Glutamatergic neuron (in vitro differentiated cells): ENCODE measurements at regions not wholly inside any gene's neighbourhood (a gene's known extent, or its start where the extent isn't known, plus 50 kb on each side); places are given as distances from the start of the nearest gene placed in this dataset.
"Not testable (repeated sequence)": the region's sequence is repeated elsewhere in the genome, so short reads cannot be mapped to it uniquely, and the experiment has no call there.

Experiments used
- DNase-seq: peaks from one replicate; pipeline ENCODE4 v3.0.0; 2022
- H3K27ac Mint-ChIP-seq: one replicate; pipeline ENCODE4 v1.8.0; 2020; ENCODE audit warnings: mild to moderate bottlenecking, mixed read lengths, inconsistent platforms; ENCODE audit not compliant: unreplicated experiment
- H3K27me3 Mint-ChIP-seq: one replicate; pipeline ENCODE4 v1.8.0; 2020; ENCODE audit warnings: mild to moderate bottlenecking, moderate library complexity, mixed read lengths, inconsistent platforms; ENCODE audit not compliant: unreplicated experiment
- H3K36me3 Mint-ChIP-seq: one replicate; pipeline ENCODE4 v1.8.0; 2020; ENCODE audit warnings: mild to moderate bottlenecking, mixed read lengths, inconsistent platforms; ENCODE audit not compliant: unreplicated experiment
- H3K4me1 Mint-ChIP-seq: one replicate; pipeline ENCODE4 v1.8.0; 2020; ENCODE audit warnings: mild to moderate bottlenecking, low read depth, mixed read lengths, inconsistent platforms; ENCODE audit not compliant: unreplicated experiment
- H3K4me3 Mint-ChIP-seq: one replicate; pipeline ENCODE4 v1.8.0; 2020; ENCODE audit warnings: mild to moderate bottlenecking, mixed read lengths, inconsistent platforms; ENCODE audit not compliant: unreplicated experiment
- H3K9me3 Mint-ChIP-seq: one replicate; pipeline ENCODE4 v1.8.0; 2020; ENCODE audit warnings: mild to moderate bottlenecking, moderate library complexity, mixed read lengths, inconsistent platforms; ENCODE audit not compliant: unreplicated experiment
- TF ChIP-seq, protein P1 (sequence below): fragments of 200-600 bp; sonication (generic); IDR thresholded peaks from one replicate; pipeline ENCODE4 v1.5.0; 2021; ENCODE audit not compliant: partially characterized antibody, unreplicated experiment

- Mint-ChIP-seq H3K27me3 (no peaks in the 10 kb centered on the region), H3K36me3 (no peaks in the 10 kb centered on the region), H3K27ac (no peak overlapping the region), H3K4me1 (no peaks in the 10 kb centered on the region), H3K9me3 (no peaks in the 10 kb centered on the region), H3K4me3 (no peak overlapping the region)
- DNase-seq, result no peak
- TF ChIP-seq, protein P1, sequence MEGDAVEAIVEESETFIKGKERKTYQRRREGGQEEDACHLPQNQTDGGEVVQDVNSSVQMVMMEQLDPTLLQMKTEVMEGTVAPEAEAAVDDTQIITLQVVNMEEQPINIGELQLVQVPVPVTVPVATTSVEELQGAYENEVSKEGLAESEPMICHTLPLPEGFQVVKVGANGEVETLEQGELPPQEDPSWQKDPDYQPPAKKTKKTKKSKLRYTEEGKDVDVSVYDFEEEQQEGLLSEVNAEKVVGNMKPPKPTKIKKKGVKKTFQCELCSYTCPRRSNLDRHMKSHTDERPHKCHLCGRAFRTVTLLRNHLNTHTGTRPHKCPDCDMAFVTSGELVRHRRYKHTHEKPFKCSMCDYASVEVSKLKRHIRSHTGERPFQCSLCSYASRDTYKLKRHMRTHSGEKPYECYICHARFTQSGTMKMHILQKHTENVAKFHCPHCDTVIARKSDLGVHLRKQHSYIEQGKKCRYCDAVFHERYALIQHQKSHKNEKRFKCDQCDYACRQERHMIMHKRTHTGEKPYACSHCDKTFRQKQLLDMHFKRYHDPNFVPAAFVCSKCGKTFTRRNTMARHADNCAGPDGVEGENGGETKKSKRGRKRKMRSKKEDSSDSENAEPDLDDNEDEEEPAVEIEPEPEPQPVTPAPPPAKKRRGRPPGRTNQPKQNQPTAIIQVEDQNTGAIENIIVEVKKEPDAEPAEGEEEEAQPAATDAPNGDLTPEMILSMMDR, result no peak
Measured at GRCh38 chrX:39493168-39493567, 604.6 kb downstream of the BCOR start.

DNA sequence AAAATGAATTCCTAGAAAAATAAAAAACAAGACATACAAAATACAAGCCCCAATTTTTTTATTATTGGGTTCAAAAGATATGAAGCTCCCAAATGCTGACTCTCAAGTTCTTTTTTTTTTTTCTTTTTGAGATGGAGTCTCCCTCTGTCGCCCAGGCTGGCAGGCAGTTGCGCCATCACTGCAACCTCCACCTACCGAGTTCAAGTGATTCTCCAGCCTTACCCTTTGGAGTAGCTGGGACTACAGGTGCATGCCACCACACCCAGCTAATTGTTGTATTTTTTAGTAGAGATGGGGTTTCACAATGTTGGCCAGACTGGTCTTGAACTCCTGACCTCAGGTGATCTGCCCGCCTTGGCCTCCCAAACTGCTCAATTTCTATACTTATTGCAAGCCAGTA is 600.6 kb downstream of the BCOR start:
- not testable (repeated sequence) for H3K4me1 Mint-ChIP-seq, H3K36me3 Mint-ChIP-seq, H3K27ac Mint-ChIP-seq, DNase-seq, H3K9me3 Mint-ChIP-seq, H3K4me3 Mint-ChIP-seq, H3K27me3 Mint-ChIP-seq

DNA sequence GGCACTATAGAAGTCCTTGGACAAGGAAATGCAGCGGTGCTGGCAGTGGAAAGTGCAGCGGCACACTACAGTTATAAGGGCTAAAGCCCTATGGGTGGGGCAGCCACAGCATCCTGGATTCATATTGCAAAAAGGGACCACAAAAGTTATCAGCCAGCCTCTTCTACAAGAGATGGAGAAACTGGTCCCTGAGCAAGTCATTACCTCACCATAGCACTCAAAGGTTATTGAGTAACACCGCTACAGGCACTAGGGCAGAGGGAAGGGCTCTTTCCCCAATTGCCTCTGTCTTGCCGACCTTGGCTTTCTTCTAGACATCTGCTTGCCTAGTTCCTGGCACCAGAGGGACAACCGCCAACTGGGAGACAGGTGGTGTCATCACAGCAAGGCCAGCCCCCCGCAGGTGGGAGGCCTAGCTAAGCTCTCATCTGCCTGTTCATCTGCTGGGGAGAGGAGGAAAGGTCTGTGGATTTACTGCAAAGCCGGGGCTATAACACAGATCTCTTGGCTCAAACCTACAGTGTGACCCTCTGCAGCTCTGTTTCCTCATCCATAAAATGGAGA is 600.0 kb downstream of the BCOR start:
- TF ChIP-seq, protein P1, result no peak
- Mint-ChIP-seq H3K27me3 (peaks cover 3% of the 10 kb centered on the region), H3K9me3 (no peaks in the 10 kb centered on the region), H3K36me3 (no peaks in the 10 kb centered on the region), H3K4me3 (no peak overlapping the region), H3K27ac (no peak overlapping the region), H3K4me1 (no peaks in the 10 kb centered on the region)
- DNase-seq, result no peak

DNA sequence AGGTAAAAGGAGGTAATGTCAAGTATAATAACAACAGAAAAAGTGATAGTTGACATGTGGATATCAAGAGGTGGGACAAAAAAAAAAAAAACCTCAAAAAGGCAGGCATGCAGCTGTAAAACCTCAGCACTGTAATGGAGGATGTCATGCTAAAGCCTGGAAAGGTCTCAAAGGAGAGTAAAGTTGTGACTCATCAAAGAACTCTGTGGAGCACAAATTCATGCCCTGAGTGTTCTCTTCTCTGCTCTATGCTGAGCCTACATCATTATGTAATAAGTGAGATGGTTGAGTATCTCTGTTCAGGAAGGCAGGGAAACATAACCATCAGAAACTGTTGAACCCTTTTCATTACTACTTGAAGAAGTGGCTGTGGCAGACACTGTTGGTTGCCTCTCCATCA is 597.8 kb downstream of the BCOR start:
- Mint-ChIP-seq H3K9me3 (no peaks in the 10 kb centered on the region), H3K27me3 (peaks cover 3% of the 10 kb centered on the region), H3K4me1 (peaks cover 4% of the 10 kb centered on the region), H3K36me3 (no peaks in the 10 kb centered on the region), H3K27ac (no peak overlapping the region), H3K4me3 (no peak overlapping the region)
- TF ChIP-seq, protein P1, result no peak
- no peak for DNase-seq

DNA sequence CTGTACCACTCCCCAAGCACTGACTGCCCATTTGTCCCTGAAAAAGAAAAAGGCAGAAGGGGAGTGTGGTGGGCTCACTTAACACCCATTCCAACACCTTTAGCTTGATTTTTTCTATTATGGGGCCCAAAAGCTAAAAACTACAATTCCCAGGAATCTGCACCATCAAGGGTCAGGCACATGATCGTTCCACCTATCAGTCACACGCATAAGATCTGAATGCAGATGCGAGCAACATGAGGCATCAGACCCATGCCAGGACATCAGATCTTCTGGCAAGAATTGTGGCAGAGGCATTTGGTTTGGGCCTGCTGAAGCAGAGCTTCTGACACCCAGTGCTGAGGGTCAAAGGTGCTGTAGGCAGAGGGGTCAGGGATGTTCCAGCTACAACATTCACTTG is 595.9 kb downstream of the BCOR start:
- no peaks in the 10 kb centered on the region for H3K9me3 Mint-ChIP-seq
- H3K4me3 Mint-ChIP-seq, result no peak overlapping the region
- TF ChIP-seq, protein P1, result no peak
- H3K36me3 Mint-ChIP-seq, result no peaks in the 10 kb centered on the region
- peaks cover 4% of the 10 kb centered on the region for H3K4me1 Mint-ChIP-seq
- DNase-seq, result no peak
- H3K27me3 Mint-ChIP-seq, result peaks cover 3% of the 10 kb centered on the region
- H3K27ac Mint-ChIP-seq, result no peak overlapping the region
